ENCODE measurements at regions not wholly inside any gene's neighbourhood (a gene's known extent, or its start where the extent isn't known, plus 50 kb on each side); places are given as distances from the start of the nearest gene placed in this dataset.

- Mint-ChIP-seq H3K9me3 (no peaks in the 10 kb centered on the region), H3K27me3 (ENCODE audit: low read depth) (no peaks in the 10 kb centered on the region), H3K4me1 (peaks cover 4% of the 10 kb centered on the region), H3K36me3 (ENCODE audit: low read depth) (no peaks in the 10 kb centered on the region), H3K4me3 (no peak overlapping the region), H3K27ac (ENCODE audit: unreplicated experiment) (no peak overlapping the region)
- DNase-seq (ENCODE audit: low read depth, low spot score), result no peak
- TF ChIP-seq CTCF (conservative IDR thresholded peaks at IDR 0.05), result no peak
Measured at GRCh38 chr21:28832715-28833061, 160.0 kb downstream of the LTN1 start.

- H3K4me3 Mint-ChIP-seq, result no peak overlapping the region
- no peak for DNase-seq (ENCODE audit: low read depth, low spot score)
- H3K27ac Mint-ChIP-seq (ENCODE audit: unreplicated experiment), result no peak overlapping the region
- H3K9me3 Mint-ChIP-seq, result no peaks in the 10 kb centered on the region
- no peaks in the 10 kb centered on the region for H3K36me3 Mint-ChIP-seq (ENCODE audit: low read depth)
- TF ChIP-seq CTCF (conservative IDR thresholded peaks at IDR 0.05), result no peak
- H3K4me1 Mint-ChIP-seq, result peaks cover 4% of the 10 kb centered on the region
- H3K27me3 Mint-ChIP-seq (ENCODE audit: low read depth), result no peaks in the 10 kb centered on the region
Measured at GRCh38 chr21:28832013-28832714, 160.5 kb downstream of the LTN1 start.

GRCh38 chr21:28828981-28829380 lies 163.7 kb downstream of the LTN1 start:
- no peaks in the 10 kb centered on the region for H3K27me3 Mint-ChIP-seq (ENCODE audit: low read depth)
- TF ChIP-seq CTCF (conservative IDR thresholded peaks at IDR 0.05), result no peak
- peaks cover 4% of the 10 kb centered on the region for H3K4me1 Mint-ChIP-seq
- DNase-seq (ENCODE audit: low read depth, low spot score), result no peak
- H3K27ac Mint-ChIP-seq (ENCODE audit: unreplicated experiment), result no peak overlapping the region
- H3K9me3 Mint-ChIP-seq, result no peaks in the 10 kb centered on the region
- H3K4me3 Mint-ChIP-seq, result no peak overlapping the region
- H3K36me3 Mint-ChIP-seq (ENCODE audit: low read depth), result no peaks in the 10 kb centered on the region

- no peak for DNase-seq (ENCODE audit: low read depth, low spot score)
- H3K4me1 Mint-ChIP-seq, result peaks cover 4% of the 10 kb centered on the region
- no peaks in the 10 kb centered on the region for H3K9me3 Mint-ChIP-seq
- H3K27me3 Mint-ChIP-seq (ENCODE audit: low read depth), result no peaks in the 10 kb centered on the region
- H3K27ac Mint-ChIP-seq (ENCODE audit: unreplicated experiment), result no peak overlapping the region
- H3K36me3 Mint-ChIP-seq (ENCODE audit: low read depth), result no peaks in the 10 kb centered on the region
- H3K4me3 Mint-ChIP-seq, result no peak overlapping the region
- no peak for TF ChIP-seq CTCF (conservative IDR thresholded peaks at IDR 0.05)
Measured at GRCh38 chr21:28828021-28828420, 164.7 kb downstream of the LTN1 start.

GRCh38 chr21:28827422-28827821 lies 165.3 kb downstream of the LTN1 start:
- no peak for TF ChIP-seq CTCF (conservative IDR thresholded peaks at IDR 0.05)
- H3K9me3 Mint-ChIP-seq, result no peaks in the 10 kb centered on the region
- H3K27me3 Mint-ChIP-seq (ENCODE audit: low read depth), result no peaks in the 10 kb centered on the region
- H3K4me3 Mint-ChIP-seq, result no peak overlapping the region
- DNase-seq (ENCODE audit: low read depth, low spot score), result no peak
- no peak overlapping the region for H3K27ac Mint-ChIP-seq (ENCODE audit: unreplicated experiment)
- H3K36me3 Mint-ChIP-seq (ENCODE audit: low read depth), result no peaks in the 10 kb centered on the region
- peaks cover 4% of the 10 kb centered on the region for H3K4me1 Mint-ChIP-seq

All from neural crest cell (in vitro differentiated cells).